ENCODE measurements at regions not wholly inside any gene's neighbourhood (a gene's known extent, or its start where the extent isn't known, plus 50 kb on each side); places are given as distances from the start of the nearest gene placed in this dataset.

DNA sequence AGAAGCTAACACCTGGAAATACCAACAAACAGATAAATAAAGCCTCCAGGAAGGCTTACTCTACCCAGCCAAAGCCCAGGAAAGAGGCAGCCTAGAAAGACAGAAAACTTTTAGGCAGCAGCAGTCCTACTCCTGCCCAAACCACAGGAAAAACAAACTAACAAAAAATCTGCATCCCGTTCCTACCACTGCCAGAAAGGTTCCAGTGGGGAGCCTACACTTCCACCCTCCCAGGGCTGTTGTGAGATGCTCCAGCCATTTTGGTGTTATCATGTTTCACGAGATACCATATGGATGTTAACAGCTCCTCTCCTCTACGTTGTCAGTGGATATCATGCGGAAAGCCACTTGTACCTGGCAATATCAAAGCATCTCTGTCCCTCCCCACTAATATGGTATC is 135.9 kb upstream of the ADRA1D start:
- TF ChIP-seq, protein P1, sequence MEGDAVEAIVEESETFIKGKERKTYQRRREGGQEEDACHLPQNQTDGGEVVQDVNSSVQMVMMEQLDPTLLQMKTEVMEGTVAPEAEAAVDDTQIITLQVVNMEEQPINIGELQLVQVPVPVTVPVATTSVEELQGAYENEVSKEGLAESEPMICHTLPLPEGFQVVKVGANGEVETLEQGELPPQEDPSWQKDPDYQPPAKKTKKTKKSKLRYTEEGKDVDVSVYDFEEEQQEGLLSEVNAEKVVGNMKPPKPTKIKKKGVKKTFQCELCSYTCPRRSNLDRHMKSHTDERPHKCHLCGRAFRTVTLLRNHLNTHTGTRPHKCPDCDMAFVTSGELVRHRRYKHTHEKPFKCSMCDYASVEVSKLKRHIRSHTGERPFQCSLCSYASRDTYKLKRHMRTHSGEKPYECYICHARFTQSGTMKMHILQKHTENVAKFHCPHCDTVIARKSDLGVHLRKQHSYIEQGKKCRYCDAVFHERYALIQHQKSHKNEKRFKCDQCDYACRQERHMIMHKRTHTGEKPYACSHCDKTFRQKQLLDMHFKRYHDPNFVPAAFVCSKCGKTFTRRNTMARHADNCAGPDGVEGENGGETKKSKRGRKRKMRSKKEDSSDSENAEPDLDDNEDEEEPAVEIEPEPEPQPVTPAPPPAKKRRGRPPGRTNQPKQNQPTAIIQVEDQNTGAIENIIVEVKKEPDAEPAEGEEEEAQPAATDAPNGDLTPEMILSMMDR (IDR thresholded peaks at IDR 0.05; ENCODE audit: low read length) = no peak
- TF ChIP-seq EZH2 (IDR thresholded peaks at IDR 0.05; ENCODE audit: borderline replicate concordance, low read length) = no peak
